ENCODE measurements at regions not wholly inside any gene's neighbourhood (a gene's known extent, or its start where the extent isn't known, plus 50 kb on each side); places are given as distances from the start of the nearest gene placed in this dataset.

GRCh38 chr6:11392778-11393507 is 144.6 kb upstream of the TMEM170B start:
- no peak; the same call in 1 of the 2 replicates for TF ChIP-seq CTCF (conservative IDR thresholded peaks at IDR 0.05)
- H3K27ac ChIP-seq = peak overlapping the region; percentile 91

- no peak for TF ChIP-seq CTCF (conservative IDR thresholded peaks at IDR 0.05)
- peak overlapping the region; percentile 91 for H3K27ac ChIP-seq
Measured at GRCh38 chr6:11391934-11392777, 145.4 kb upstream of the TMEM170B start.

GRCh38 chr6:11389977-11390376 is 147.6 kb upstream of the TMEM170B start:
- H3K27ac ChIP-seq = peak overlapping the region; percentile 91; the same call in 1 of the 2 replicates
- TF ChIP-seq CTCF (conservative IDR thresholded peaks at IDR 0.05) = no peak

- TF ChIP-seq CTCF (conservative IDR thresholded peaks at IDR 0.05) = no peak
- H3K27ac ChIP-seq = peak overlapping the region; percentile 91; the same call in 1 of the 2 replicates
Measured at GRCh38 chr6:11388983-11389944, 148.3 kb upstream of the TMEM170B start.

GRCh38 chr6:11387707-11388430 is 149.7 kb upstream of the TMEM170B start:
- TF ChIP-seq CTCF (conservative IDR thresholded peaks at IDR 0.05) = no peak
- no peak overlapping the region for H3K27ac ChIP-seq

GRCh38 chr6:11386726-11387125 is 150.8 kb upstream of the TMEM170B start:
- no peak overlapping the region for H3K27ac ChIP-seq
- no peak for TF ChIP-seq CTCF (conservative IDR thresholded peaks at IDR 0.05)

Measured in VCaP (cell line).